GM23338 (cell line): ENCODE measurements at regions not wholly inside any gene's neighbourhood (a gene's known extent, or its start where the extent isn't known, plus 50 kb on each side); places are given as distances from the start of the nearest gene placed in this dataset.

Experiments
- CREB1 ChIP-seq: fragments of 250-450 bp; sonication (Bioruptor Pico); IDR thresholded peaks from 2 replicates; pipeline ENCODE4 v1.5.0; 2020; ENCODE audit warnings: low read depth, mild to moderate bottlenecking, moderate library complexity
- EZH2 ChIP-seq: fragments of 200-600 bp; sonication (generic); IDR thresholded peaks from one replicate; pipeline ENCODE4 v1.8.0; 2017; ENCODE audit warnings: antibody characterized with exemption, mild to moderate bottlenecking, low read depth; ENCODE audit not compliant: unreplicated experiment
- EZH2phosphoT487 ChIP-seq: fragments of 200-600 bp; sonication (generic); IDR thresholded peaks from one replicate; pipeline ENCODE4 v1.8.1; 2018; ENCODE audit warnings: antibody characterized with exemption; ENCODE audit not compliant: unreplicated experiment
- JUNB ChIP-seq: IDR thresholded peaks from one replicate; pipeline ENCODE4 v1.6.1; 2016; ENCODE audit warnings: antibody characterized with exemption; ENCODE audit not compliant: unreplicated experiment
- NANOG ChIP-seq: IDR thresholded peaks from 2 replicates; pipeline ENCODE4 v1.6.1; 2016; ENCODE audit warnings: antibody characterized with exemption, borderline replicate concordance
- POLR2AphosphoS5 ChIP-seq: IDR thresholded peaks from 2 replicates; pipeline ENCODE4 v1.6.1; 2016; ENCODE audit warnings: antibody characterized with exemption, low read depth
- ZNF331 ChIP-seq: fragments of 250-450 bp; sonication (Bioruptor Pico); IDR thresholded peaks from 2 replicates; pipeline ENCODE4 v1.5.0; 2020; ENCODE audit warnings: low read depth, mild to moderate bottlenecking, moderate library complexity
- TF ChIP-seq, protein P1 (sequence below), 2 experiments: fragments of 200-600 bp in 1 of 2; sonication (generic) in 1 of 2; conservative IDR thresholded peaks; 2 replicates each; pipeline versions ENCODE4 v1.5.1 to v1.6.1; 2016 to 2017; ENCODE audit warnings: antibody characterized with exemption in 2 of 2, low read depth in 2 of 2, mild to moderate bottlenecking in 2 of 2, moderate library complexity in 1 of 2
- TF ChIP-seq, protein P2 (sequence below): fragments of 250-450 bp; sonication (Bioruptor Pico); IDR thresholded peaks from 2 replicates; pipeline ENCODE4 v1.5.0; 2020; ENCODE audit warnings: mild to moderate bottlenecking, moderate library complexity
- TF ChIP-seq, protein P3 (sequence below): IDR thresholded peaks from one replicate; pipeline ENCODE4 v1.6.1; 2018; ENCODE audit warnings: antibody characterized with exemption; ENCODE audit not compliant: unreplicated experiment
- TF ChIP-seq, protein P4 (sequence below): IDR thresholded peaks from 2 replicates; pipeline ENCODE4 v1.6.1; 2016; ENCODE audit warnings: antibody characterized with exemption

DNA sequence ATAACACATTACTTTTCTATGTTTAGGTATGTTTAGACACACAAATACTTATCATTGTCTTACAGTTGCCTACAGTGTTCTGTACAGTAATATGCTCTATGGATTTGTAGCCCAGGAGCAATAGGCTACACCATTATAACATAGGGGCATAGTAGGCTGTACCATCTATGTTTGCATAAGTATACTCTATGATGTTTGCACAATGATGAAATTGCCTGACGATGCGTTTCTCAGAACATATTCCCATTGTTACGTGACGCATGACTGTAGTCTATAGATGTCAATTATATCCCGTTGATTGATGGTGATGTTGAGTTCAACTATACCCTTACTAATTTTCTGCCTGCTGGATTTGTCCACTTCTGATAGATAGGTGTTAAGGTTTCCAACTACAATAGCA lies 139.4 kb upstream of the PFN2 start:
- no peak for TF ChIP-seq EZH2
- TF ChIP-seq, protein P1, sequence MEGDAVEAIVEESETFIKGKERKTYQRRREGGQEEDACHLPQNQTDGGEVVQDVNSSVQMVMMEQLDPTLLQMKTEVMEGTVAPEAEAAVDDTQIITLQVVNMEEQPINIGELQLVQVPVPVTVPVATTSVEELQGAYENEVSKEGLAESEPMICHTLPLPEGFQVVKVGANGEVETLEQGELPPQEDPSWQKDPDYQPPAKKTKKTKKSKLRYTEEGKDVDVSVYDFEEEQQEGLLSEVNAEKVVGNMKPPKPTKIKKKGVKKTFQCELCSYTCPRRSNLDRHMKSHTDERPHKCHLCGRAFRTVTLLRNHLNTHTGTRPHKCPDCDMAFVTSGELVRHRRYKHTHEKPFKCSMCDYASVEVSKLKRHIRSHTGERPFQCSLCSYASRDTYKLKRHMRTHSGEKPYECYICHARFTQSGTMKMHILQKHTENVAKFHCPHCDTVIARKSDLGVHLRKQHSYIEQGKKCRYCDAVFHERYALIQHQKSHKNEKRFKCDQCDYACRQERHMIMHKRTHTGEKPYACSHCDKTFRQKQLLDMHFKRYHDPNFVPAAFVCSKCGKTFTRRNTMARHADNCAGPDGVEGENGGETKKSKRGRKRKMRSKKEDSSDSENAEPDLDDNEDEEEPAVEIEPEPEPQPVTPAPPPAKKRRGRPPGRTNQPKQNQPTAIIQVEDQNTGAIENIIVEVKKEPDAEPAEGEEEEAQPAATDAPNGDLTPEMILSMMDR (conservative IDR thresholded peaks at IDR 0.05; ENCODE audit: low read depth in 2 of 2) = no peak
- TF ChIP-seq, protein P2, sequence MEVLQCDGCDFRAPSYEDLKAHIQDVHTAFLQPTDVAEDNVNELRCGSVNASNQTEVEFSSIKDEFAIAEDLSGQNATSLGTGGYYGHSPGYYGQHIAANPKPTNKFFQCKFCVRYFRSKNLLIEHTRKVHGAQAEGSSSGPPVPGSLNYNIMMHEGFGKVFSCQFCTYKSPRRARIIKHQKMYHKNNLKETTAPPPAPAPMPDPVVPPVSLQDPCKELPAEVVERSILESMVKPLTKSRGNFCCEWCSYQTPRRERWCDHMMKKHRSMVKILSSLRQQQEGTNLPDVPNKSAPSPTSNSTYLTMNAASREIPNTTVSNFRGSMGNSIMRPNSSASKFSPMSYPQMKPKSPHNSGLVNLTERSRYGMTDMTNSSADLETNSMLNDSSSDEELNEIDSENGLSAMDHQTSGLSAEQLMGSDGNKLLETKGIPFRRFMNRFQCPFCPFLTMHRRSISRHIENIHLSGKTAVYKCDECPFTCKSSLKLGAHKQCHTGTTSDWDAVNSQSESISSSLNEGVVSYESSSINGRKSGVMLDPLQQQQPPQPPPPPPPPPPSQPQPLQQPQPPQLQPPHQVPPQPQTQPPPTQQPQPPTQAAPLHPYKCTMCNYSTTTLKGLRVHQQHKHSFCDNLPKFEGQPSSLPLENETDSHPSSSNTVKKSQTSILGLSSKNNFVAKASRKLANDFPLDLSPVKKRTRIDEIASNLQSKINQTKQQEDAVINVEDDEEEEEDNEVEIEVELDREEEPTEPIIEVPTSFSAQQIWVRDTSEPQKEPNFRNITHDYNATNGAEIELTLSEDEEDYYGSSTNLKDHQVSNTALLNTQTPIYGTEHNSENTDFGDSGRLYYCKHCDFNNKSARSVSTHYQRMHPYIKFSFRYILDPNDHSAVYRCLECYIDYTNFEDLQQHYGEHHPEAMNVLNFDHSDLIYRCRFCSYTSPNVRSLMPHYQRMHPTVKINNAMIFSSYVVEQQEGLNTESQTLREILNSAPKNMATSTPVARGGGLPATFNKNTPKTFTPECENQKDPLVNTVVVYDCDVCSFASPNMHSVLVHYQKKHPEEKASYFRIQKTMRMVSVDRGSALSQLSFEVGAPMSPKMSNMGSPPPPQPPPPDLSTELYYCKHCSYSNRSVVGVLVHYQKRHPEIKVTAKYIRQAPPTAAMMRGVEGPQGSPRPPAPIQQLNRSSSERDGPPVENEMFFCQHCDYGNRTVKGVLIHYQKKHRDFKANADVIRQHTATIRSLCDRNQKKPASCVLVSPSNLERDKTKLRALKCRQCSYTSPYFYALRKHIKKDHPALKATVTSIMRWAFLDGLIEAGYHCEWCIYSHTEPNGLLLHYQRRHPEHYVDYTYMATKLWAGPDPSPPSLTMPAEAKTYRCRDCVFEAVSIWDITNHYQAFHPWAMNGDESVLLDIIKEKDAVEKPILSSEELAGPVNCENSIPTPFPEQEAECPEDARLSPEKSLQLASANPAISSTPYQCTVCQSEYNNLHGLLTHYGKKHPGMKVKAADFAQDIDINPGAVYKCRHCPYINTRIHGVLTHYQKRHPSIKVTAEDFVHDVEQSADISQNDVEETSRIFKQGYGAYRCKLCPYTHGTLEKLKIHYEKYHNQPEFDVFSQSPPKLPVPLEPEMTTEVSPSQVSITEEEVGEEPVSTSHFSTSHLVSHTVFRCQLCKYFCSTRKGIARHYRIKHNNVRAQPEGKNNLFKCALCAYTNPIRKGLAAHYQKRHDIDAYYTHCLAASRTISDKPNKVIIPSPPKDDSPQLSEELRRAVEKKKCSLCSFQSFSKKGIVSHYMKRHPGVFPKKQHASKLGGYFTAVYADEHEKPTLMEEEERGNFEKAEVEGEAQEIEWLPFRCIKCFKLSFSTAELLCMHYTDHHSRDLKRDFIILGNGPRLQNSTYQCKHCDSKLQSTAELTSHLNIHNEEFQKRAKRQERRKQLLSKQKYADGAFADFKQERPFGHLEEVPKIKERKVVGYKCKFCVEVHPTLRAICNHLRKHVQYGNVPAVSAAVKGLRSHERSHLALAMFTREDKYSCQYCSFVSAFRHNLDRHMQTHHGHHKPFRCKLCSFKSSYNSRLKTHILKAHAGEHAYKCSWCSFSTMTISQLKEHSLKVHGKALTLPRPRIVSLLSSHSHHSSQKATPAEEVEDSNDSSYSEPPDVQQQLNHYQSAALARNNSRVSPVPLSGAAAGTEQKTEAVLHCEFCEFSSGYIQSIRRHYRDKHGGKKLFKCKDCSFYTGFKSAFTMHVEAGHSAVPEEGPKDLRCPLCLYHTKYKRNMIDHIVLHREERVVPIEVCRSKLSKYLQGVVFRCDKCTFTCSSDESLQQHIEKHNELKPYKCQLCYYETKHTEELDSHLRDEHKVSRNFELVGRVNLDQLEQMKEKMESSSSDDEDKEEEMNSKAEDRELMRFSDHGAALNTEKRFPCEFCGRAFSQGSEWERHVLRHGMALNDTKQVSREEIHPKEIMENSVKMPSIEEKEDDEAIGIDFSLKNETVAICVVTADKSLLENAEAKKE (CRISPR knock-in tag) = no peak
- TF ChIP-seq POLR2AphosphoS5 = no peak
- no peak for TF ChIP-seq NANOG
- TF ChIP-seq EZH2phosphoT487 = no peak
- TF ChIP-seq CREB1 (CRISPR knock-in tag) = no peak
- TF ChIP-seq, protein P3, sequence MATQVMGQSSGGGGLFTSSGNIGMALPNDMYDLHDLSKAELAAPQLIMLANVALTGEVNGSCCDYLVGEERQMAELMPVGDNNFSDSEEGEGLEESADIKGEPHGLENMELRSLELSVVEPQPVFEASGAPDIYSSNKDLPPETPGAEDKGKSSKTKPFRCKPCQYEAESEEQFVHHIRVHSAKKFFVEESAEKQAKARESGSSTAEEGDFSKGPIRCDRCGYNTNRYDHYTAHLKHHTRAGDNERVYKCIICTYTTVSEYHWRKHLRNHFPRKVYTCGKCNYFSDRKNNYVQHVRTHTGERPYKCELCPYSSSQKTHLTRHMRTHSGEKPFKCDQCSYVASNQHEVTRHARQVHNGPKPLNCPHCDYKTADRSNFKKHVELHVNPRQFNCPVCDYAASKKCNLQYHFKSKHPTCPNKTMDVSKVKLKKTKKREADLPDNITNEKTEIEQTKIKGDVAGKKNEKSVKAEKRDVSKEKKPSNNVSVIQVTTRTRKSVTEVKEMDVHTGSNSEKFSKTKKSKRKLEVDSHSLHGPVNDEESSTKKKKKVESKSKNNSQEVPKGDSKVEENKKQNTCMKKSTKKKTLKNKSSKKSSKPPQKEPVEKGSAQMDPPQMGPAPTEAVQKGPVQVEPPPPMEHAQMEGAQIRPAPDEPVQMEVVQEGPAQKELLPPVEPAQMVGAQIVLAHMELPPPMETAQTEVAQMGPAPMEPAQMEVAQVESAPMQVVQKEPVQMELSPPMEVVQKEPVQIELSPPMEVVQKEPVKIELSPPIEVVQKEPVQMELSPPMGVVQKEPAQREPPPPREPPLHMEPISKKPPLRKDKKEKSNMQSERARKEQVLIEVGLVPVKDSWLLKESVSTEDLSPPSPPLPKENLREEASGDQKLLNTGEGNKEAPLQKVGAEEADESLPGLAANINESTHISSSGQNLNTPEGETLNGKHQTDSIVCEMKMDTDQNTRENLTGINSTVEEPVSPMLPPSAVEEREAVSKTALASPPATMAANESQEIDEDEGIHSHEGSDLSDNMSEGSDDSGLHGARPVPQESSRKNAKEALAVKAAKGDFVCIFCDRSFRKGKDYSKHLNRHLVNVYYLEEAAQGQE = no peak
- TF ChIP-seq, protein P4, sequence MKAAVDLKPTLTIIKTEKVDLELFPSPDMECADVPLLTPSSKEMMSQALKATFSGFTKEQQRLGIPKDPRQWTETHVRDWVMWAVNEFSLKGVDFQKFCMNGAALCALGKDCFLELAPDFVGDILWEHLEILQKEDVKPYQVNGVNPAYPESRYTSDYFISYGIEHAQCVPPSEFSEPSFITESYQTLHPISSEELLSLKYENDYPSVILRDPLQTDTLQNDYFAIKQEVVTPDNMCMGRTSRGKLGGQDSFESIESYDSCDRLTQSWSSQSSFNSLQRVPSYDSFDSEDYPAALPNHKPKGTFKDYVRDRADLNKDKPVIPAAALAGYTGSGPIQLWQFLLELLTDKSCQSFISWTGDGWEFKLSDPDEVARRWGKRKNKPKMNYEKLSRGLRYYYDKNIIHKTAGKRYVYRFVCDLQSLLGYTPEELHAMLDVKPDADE = no peak
- no peak for TF ChIP-seq ZNF331
- no peak for TF ChIP-seq JUNB
